NCI-H345 (cell line): ENCODE measurements at regions not wholly inside any gene's neighbourhood (a gene's known extent, or its start where the extent isn't known, plus 50 kb on each side); places are given as distances from the start of the nearest gene placed in this dataset.
"Not testable (repeated sequence)": the region's sequence is repeated elsewhere in the genome, so short reads cannot be mapped to it uniquely, and the experiment has no call there.

ENCODE experiments used
- DNase-seq: peaks from one replicate; lab custom pipeline; 2025; lab: John Stamatoyannopoulos, UW

- DNase-seq, result no peak
These were observed 1407.5 kb downstream of the KCNT2 start for GRCh38 chr1:195200772-195201171.

- no peak for DNase-seq
These were observed 1411.1 kb downstream of the KCNT2 start for GRCh38 chr1:195197116-195197515.

GRCh38 chr1:195195423-195196057 lies 1412.7 kb downstream of the KCNT2 start:
- no peak for DNase-seq

GRCh38 chr1:195193134-195193533 lies 1415.1 kb downstream of the KCNT2 start:
- no peak for DNase-seq

- peak; percentile 3 for DNase-seq
These were observed 1419.4 kb downstream of the KCNT2 start for GRCh38 chr1:195188821-195189220.

GRCh38 chr1:195186544-195186943 lies 1421.7 kb downstream of the KCNT2 start:
- no peak for DNase-seq

GRCh38 chr1:195185736-195186135 lies 1422.5 kb downstream of the KCNT2 start:
- peak; percentile 82 for DNase-seq

GRCh38 chr1:195185321-195185720 lies 1422.9 kb downstream of the KCNT2 start:
- peak; percentile 22 for DNase-seq

- no peak for DNase-seq
These were observed 1434.5 kb downstream of the KCNT2 start for GRCh38 chr1:195173753-195174152.

GRCh38 chr1:195159795-195160194 lies 1448.4 kb downstream of the KCNT2 start:
- not testable (repeated sequence) for DNase-seq

GRCh38 chr1:195158091-195158490 lies 1450.1 kb downstream of the KCNT2 start:
- DNase-seq, result no peak

GRCh38 chr1:195153107-195153506 lies 1455.1 kb downstream of the KCNT2 start:
- no peak for DNase-seq

GRCh38 chr1:195150768-195151167 lies 1457.5 kb downstream of the KCNT2 start:
- no peak for DNase-seq

- DNase-seq, result no peak
These were observed 1466.9 kb downstream of the KCNT2 start for GRCh38 chr1:195141294-195141693.

- no peak for DNase-seq
These were observed 1477.6 kb downstream of the KCNT2 start for GRCh38 chr1:195130598-195130997.

GRCh38 chr1:195122497-195122896 lies 1485.7 kb downstream of the KCNT2 start:
- DNase-seq, result no peak

GRCh38 chr1:195113471-195113870 lies 1494.8 kb downstream of the KCNT2 start:
- DNase-seq, result no peak

- no peak for DNase-seq
These were observed 1502.5 kb downstream of the KCNT2 start for GRCh38 chr1:195105773-195106172.

- no peak for DNase-seq
These were observed 1503.0 kb downstream of the KCNT2 start for GRCh38 chr1:195105281-195105680.

- no peak for DNase-seq
These were observed 1510.9 kb downstream of the KCNT2 start for GRCh38 chr1:195097316-195097715.

- no peak for DNase-seq
These were observed 1512.2 kb downstream of the KCNT2 start for GRCh38 chr1:195096051-195096521.

GRCh38 chr1:195085196-195085595 lies 1523.0 kb downstream of the KCNT2 start:
- DNase-seq, result no peak

- DNase-seq, result no peak
These were observed 1526.1 kb downstream of the KCNT2 start for GRCh38 chr1:195082183-195082582.

GRCh38 chr1:195076682-195077081 lies 1531.6 kb downstream of the KCNT2 start:
- DNase-seq, result no peak
